Embryonic facial prominence (tissue), 1 donor: ENCODE measurements at regions not wholly inside any gene's neighbourhood (a gene's known extent, or its start where the extent isn't known, plus 50 kb on each side); places are given as distances from the start of the nearest gene placed in this dataset.

ENCODE experiments used
- DNase-seq: peaks from one replicate; pipeline ENCODE4 v3.0.0-alpha.2; 2016; ENCODE audit errors: extremely low spot score

DNA sequence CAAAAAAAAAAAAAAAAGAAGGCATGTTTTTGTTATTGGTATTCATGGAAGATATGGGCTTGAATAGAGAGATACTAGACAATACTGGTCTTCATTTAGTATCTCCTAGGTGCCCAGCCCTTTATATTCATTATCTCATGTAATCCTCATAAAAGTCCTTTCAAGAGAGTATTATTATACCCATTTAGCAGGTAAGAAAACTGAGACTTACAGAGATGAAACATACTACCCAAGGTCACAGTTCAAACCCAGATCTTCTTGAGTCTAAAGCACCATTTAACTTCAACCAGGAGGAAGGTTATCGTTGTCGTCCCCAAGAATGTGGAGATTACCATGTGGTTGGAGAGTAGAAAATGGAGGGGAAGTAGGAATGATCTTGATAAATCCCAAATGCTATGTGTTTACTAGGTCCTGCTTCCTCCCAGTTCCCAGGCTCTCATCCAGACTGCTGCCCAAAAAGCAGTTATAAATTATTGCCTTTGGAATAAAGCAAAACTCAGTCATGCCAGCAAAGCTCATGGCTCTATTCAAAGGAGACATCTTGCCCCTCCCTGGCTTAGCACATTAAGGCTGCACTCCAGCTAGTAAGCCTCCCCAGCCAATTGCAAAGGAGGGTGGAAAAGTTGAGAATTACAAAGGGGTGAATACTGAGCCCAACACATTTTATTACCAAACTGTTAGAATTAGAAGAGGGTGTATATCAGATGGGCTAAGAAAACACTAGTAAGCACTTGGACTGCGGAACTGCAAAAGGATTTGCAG is 163.9 kb downstream of the PIK3R1 start:
- DNase-seq, result no peak

DNA sequence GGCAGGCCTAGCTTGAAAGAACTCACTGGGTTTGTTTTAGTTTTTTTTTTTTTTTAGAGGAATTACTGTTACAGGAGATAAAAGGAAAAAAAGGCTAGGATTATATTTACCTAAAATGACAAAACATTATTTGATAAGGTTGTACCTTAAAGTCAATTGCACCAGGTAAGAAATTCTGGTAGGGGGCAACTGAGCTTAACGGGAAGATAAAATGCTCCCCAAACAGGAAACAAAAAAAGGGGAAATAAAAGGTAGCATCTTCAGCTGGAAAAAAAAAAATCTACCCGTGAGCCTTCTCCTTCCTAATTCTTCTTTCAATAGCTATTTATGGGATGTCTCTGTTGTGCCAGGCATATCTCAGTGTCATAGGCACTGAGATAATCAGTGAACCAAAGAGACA is 164.5 kb downstream of the PIK3R1 start:
- DNase-seq, result no peak

DNA sequence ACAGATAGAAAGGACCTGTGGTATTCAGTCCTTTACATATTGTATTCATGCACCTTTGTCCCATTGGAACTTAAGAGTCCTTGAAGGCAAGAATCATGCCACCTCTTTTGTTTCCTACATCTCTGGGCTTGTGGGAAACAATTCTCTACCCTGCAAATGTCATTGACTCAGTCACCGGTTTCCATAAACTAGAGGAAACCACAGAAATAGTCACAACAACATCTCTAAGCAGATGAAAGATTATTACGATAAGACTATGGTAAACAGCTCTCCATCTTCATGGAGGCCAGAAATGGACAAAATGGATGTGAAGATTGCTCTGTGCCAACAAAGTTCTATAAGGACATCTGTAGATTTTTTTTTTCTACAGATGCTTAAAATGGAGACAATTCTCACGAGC is 165.5 kb downstream of the PIK3R1 start:
- DNase-seq, result no peak

DNA sequence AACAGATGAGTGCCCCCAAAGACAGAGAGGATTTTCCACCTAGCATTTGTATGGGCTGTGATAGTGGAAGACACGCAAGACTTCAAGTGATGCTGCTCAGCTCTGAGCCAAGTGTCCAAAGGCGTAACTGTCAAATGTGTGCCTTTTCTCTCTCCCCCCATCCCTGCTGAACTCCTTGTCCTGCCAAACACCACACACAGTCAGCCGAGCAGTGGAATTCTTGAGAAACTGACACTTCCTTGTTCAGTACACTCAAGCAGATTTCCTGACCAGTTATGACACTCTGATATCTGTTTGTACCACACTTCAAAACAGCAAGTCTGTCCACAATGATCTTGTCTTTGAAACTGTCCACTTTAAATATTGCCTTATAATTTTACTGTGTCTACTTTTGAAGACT is 166.4 kb downstream of the PIK3R1 start:
- no peak for DNase-seq

DNA sequence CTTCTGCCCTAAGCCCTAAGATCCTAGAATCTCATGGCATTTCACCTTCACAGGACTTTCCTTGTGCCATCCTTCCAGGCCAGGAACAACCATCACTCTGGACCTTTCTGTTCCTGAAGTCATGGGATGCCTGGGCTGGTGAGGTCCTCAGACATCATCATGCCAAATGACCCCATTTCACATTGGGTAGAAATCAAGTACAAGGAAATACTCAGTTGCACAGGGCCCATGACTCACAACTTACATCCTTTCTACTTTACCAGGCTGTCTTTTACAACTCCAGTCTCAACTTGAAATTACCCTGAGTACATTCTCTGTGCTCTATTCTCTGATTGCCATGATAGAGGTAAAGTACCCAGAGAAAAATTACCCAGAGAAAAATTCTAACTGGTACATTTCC is 167.1 kb downstream of the PIK3R1 start:
- no peak for DNase-seq

DNA sequence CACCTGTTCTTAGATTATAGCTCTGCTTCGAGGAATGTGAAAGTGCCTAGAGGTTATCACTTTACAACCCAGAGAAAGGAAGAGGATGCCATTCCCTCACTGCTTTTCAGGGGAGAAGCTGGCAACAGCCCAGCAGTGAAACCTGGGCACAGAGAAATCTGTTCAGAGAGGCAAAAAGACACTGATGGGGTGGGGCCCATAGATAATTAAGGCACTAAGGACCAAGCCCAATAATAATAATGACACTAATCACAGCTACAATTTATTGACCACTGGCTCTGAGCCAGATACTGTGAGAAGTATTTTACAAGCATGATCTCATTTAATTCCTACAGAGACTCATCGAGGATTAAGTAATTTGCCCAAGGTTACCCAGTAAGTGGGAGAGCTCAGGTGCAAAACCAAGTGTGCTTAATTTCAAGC is 168.3 kb downstream of the PIK3R1 start:
- DNase-seq, result no peak

DNA sequence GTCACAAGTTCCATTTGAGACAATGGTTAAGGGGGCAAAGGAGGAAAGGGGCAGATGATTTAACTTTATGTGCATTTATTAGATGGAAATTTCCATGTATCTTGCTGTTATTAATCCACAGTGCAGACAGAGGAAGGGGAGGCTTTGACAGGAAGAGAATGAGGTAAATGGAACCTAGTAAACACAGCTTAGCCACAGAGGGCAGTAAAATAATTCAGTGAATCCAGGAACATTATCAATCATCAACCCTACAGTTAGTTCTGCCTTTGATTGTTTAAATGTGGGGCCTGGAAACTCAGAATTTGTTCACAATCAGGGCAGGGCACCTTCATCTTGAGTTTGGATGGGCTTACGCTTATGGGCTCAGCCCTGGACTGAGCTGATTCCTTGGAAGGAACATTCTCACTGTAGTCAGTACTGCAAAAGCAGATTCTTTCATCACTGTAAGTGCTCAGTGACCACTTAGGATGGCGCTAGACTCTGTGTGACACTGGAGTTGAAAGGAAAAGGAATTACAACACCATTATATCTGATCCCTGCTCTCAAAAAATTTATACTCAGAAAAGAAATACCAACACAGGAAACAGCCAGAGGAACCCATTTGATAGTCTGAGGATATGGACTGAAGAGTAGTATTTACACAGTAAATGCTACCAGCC is 169.5 kb downstream of the PIK3R1 start:
- DNase-seq, result no peak

DNA sequence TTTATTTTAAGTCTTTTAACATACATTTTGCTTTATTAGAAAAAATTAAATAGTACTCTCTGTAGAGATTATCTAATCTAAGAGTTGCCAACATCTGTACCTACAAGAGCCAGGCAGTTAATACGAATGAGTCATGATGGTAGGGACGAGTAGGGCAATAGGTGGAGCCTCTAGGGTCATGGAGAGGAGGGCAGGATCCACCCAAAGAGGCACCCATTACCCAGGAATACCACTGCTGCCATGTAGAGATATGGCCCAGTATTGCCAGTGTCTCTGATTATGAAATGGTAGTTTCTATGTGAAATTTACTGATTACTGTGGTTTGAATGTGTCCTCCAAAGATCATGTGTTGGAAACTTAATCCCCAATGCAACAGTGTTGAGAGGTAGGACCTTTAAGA is 170.4 kb downstream of the PIK3R1 start:
- DNase-seq, result no peak

DNA sequence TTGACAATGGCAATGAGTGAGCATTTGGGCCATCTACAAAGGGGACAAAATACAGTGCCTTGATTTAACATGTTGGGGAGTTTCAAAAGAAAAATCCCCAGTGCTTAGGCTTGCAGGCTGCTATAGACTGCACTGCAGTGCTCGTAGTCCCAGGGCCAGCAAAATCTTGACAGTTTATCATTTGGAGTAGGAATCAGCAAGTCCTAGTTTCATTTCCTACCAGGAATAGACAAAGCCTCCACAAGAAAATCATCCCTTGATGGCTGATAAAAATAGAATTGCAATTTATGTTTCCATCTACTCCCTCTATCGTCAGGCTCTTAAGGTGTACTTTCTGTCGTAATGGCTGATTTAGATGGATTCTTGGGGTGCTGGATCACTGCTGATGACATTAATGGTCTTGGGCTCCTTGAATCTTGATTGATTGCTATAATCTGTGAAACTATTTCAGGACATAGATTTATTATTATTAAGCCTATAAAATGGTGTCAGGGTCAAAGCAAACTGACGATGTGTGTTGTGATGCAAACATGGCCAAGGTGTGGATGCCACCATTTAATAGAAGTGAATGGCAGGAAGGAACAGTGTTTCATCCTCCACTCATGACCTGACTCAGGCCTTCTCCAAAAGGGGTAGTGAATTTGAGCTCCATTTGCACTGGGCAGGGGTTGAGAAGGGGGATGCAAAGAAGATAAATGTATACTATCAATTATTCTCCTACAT is 171.7 kb downstream of the PIK3R1 start:
- no peak for DNase-seq

DNA sequence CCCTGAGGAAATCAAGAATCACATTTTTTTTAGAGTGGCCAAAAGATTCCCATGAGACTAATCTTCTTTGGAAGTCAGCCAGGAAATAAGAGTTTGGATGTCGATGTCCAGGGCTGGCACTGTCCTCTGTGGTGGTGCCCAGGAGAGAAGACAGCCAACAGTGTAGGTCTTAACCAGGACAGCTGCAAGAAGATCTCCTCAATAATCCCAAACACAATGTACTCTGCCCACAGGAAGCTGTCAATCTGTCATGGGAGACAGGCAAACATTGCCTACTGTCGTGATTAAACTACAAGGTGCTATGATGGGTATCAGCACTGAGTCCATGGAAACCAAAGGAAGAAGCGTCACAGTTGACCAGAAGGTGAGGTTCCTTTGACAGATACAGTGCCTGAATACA is 174.1 kb downstream of the PIK3R1 start:
- DNase-seq, result no peak

DNA sequence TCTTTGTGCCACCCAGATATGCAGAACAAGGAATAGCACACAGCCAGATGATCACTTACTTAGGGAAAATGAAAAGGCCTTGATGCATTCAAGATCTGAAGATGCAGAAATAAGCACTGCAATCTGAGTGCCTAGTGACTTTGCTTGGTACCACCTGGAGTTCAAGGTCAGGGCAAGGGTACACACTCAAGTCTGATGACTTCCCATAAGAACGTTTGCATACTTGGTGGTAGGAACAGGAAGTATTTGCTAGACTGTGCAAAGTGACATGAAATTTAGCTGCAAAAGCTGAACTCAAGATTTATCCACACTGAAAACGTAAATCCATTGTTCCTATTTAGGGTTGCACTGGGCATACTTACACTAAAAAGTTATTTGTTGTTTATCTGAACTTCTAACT is 177.1 kb downstream of the PIK3R1 start:
- DNase-seq, result no peak

DNA sequence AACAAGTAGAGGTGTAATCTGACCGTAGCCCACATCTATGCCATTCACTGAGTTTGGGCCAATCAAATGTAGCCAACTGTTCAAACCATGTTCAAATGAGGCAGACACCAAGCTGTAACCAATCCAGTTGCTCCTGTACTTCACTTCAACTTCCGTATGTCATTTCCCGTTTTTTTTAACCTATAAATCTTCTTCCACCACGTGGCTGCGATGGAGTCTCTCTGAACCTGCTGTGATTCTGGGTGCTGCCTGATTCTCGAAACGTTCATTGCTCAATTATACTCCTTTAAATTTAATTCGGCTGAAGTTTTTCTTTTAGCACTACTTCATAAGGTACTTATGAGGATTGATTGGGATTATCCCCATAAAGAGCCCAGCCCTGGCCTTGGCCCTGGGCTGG is 179.7 kb downstream of the PIK3R1 start:
- DNase-seq, result no peak

DNA sequence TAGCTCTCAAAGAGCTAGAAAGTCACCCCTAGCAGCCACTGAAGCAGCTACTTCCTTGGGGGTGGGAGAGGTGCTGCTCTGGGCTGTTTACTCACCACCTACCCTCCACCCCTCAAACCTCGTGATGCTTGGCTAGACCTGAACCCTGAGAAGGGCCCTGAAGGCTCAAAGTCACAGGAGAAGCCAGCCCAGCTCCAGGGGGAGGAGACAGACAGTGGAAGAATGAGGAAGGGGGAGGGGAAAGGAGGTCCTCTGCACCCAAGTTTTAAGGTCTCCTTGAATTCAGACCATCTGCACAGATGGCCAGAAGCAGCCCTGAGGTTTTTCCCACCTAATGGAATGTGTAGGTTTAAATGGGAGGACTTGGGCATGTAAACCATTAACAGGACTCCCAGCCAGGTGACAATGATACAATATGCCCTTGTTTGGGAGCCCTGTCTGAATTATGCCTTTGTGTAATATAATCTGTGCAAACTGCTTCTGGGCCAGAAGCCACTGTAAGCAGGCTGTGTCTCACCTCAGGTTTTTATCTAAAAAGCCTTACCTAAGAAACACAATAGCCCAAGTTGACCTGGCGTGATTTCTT is 180.5 kb downstream of the PIK3R1 start:
- DNase-seq, result no peak

DNA sequence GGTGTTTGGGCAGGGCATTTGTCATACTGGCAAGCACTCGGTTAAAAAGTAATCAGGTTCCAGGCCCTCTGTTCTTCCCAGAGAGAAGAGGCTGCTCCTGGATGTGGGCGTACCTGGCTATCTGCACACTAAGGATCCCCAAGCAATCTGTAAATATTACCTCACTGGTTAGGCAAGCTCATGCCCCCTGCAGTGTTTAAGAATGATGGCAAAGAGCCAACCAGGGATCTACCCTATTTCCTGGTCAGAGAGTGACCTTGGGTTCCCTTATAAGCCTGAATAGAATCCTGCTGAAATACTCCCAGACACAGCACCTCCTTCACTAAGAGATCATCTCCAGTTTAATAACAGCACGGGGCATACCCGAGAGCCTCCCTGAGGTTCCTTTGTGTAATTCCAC is 181.2 kb downstream of the PIK3R1 start:
- DNase-seq, result no peak

DNA sequence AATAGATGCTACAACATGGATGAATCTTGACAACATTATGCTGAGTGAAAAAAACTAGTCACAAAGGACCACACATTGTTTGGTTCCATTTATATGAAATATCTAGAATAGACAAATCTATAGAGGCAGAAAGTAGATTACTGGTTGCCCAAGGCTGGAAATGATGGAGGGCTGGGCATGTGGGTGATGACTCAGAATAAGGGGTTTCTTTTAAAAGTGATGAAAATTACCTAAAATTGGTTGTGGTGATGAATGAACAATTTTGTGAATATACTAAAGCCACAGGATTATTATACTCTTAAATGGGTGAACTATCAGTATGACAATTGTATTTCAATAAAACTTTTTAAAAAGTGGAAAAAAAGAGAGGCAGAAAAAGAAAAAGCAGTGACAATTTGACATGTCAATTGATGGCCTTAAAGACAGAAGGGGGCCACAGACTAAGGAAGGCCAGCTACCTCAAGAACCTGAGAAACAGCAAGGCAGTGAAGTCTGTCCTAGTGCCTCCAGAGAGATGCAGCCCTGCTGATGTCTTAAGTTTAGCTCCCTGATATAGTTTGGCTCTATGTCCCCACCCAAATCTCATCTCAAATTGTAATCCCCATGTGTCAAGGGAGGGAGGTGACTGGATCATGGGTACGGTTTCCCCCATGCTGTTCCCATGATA is 182.7 kb downstream of the PIK3R1 start:
- DNase-seq, result no peak

DNA sequence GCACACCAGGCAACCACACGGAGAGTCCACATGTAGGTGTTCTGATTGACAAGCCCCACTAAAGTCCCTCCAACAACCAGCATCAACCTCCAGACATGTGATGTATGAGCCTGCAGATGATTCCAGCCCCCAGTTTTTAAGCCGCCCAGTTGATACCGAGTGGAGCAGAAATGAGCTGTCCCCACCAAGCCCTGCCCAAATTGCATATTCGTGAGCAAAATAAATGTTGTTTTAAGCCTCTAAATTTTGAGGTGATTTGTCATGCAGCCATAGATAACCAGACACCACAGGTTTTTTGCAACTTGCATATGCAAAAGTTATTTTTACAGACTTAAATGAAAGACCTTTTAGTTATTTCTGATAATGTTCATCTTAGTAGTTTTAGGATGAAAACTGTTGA is 187.7 kb downstream of the PIK3R1 start:
- no peak for DNase-seq

DNA sequence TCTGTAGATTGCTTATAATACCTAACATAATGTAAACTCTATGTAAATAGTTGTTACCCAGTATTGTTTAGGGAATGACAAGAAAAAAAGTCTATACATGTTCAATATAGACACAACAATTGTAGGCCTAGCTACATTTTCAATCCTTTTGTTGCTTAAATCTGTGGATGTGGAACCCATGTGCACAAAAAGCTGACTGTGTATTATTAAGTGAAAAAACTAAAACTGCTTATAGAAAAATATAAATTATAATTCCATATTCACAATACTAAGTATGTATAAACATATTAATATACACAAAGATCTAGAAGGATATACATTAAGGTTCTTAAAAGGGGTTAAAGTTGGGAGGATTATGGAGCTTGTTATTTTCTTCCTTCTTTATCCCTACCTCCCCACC is 188.7 kb downstream of the PIK3R1 start:
- DNase-seq, result no peak

DNA sequence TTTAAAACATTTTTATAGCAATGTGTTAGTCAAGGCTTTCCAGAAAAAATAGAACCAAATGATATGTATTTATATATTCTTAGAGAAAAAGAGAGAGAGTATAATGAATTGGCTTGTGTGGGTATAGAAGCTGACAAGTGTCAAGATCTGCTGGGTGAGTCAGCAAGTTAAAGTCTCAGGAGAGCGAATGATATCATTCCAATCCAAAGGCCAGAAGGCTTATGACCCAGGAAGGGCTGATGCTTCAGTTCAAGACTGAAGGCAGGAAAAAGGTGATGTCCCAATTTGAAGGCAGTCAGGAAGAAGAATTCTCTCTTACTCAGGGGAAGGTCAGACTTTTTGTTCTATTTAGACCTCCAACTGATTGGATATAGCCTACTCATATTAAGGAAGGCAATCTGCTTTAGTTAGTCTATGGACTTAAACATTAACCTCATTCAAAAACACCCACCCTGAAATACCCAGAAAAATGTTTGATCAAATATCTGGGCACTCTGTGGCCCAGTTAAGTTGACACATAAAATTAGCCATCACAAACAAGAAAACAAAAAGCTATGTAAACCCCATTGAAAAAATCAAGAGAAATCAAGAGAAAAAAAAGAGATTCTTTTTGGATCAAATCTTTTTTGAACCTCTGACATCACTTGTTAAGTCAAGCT is 189.6 kb downstream of the PIK3R1 start:
- no peak for DNase-seq

DNA sequence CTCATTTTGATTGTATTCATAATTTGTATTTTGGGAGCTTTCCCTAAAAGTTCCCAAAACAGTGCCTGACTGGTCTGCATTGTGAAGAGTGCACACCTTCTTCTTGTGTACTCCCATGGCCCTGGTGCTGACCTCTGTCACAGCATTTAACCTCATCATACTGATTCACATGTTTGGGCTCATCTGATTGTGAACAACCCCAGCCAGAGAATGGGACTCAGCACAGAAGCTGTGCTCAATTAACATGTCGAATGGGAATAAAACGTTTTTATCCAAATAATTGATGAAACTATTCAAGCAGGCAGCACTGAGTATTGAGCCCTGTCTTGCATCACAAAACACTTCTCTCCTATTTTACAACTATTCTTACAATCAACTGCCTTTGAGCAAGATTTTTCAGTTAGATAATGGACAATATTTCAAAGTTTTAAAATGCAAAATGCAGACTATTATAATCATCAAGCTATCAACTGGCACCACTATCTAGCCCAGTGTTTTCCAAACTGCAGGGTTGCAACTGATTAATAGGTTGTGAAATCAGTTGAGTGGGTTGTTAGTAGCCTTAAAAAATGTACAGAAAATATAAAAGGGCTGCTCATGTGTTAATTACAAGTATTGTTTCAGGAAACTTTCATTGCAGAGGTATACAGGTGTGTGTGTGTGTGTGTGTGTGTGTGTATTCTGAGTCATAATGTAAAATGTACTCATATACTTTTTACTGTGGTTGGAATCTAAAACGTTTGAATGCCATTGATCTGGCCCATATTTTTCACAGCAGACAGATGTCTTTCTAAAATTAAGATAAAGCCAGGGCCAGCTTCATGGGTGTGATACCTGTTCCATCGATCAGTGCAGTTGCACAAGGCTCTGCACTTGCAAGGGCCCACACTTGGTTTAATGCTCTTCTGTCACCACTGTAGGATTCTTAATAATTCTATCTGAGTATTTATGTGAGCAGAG is 190.5 kb downstream of the PIK3R1 start:
- no peak for DNase-seq

DNA sequence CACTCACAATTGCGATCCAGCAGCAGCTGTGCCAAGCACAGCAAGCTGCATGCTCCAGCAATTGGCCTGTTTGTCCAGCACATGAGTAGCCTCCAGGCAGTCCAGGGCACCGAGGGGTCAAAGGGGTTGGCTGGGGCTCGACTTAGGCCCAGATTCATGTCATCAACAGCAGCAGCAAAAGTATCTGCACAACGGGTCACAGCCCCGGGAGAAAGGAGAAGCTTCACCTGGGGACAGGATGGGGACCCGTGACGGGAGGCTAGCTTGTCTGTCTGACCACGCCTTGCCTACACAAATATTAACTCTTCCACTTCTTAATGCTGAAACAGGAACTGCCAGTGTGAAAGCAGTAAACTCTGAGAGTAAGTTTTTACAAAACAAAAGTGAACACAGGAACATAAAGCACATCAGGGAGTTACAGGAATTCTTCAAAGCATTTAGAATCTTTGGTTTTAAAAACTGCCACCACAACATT is 191.2 kb downstream of the PIK3R1 start:
- no peak for DNase-seq
